ENCODE measurements at regions not wholly inside any gene's neighbourhood (a gene's known extent, or its start where the extent isn't known, plus 50 kb on each side); places are given as distances from the start of the nearest gene placed in this dataset.

DNA sequence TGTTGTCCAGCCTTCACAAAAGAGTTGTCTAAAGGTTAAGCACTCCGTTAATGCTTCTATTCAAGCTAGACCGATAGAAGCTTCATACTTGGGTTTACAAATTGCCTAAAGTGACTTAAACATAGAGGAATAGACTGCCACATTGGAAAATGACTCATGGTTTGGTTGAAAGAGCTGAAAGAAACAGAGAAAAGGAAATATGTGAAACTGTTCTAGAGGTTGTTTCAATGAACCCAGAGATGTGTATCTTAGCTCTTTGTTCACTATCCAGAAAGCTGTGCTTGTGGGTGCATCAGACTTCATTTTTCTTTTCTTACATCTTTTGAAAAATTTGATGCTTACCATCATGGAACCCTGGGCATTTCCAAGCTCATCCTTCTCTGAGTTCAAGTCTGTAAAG lies 736.2 kb downstream of the INHBA start:
- TF ChIP-seq ZBTB7A (IDR thresholded peaks at IDR 0.05; ENCODE audit: low read depth) (no peak), EP300 (IDR thresholded peaks at IDR 0.05; ENCODE audit: borderline replicate concordance) (no peak), CREB1 (IDR thresholded peaks at IDR 0.05; ENCODE audit: low read depth) (no peak), NFIC (IDR thresholded peaks at IDR 0.05) (no peak), TCF12 (IDR thresholded peaks at IDR 0.05; ENCODE audit: low read depth) (no peak), CEBPB (IDR thresholded peaks at IDR 0.05) (no peak)

Data from Ishikawa (cell line).